PC-9 (cell line): ENCODE measurements at regions not wholly inside any gene's neighbourhood (a gene's known extent, or its start where the extent isn't known, plus 50 kb on each side); places are given as distances from the start of the nearest gene placed in this dataset.

Experiments
- BruUV-seq: library from RNA; stranded (reverse); fragments of 400-500 nt; replicated peaks from 2 replicates; lab custom pipeline; 2021; lab: Mats Ljungman, UMichigan
- CTCF ChIA-PET: fragments of 300-600 bp; sonication (Branson Sonifier 250); formaldehyde crosslinking; loops from one replicate; lab custom pipeline; 2022; ENCODE audit warnings: antibody characterized with exemption; lab: Charles Lee
- POLR2A ChIA-PET: fragments of 300-600 bp; sonication (Branson Sonifier 250); formaldehyde crosslinking; loops from one replicate; lab custom pipeline; 2022; ENCODE audit warnings: antibody characterized with exemption; ENCODE audit not compliant: unreplicated experiment; lab: Charles Lee
- DNase-seq, 2 experiments: peaks; one replicate each; pipeline versions ENCODE4 v3.0.0 to v3.0.0-alpha.2; 2015 to 2022; ENCODE audit warnings: mixed read lengths in 1 of 2
- H2AFZ ChIP-seq: fragments of 200-600 bp; sonication (generic); 2 replicates; pipeline ENCODE4 v1.8.1; 2017; ENCODE audit warnings: antibody characterized with exemption
- H3F3A ChIP-seq: fragments of 200-600 bp; sonication (generic); 2 replicates; pipeline ENCODE4 v1.8.1; 2017; ENCODE audit warnings: antibody characterized with exemption, mild to moderate bottlenecking, low read depth; ENCODE audit not compliant: insufficient read depth
- H3K27ac ChIP-seq: fragments of 200-600 bp; sonication (generic); 2 replicates; pipeline ENCODE4 v1.6.1; 2016; ENCODE audit warnings: mixed run types
- H3K27me3 ChIP-seq: fragments of 200-600 bp; sonication (generic); 2 replicates; pipeline ENCODE4 v1.6.1; 2016; ENCODE audit warnings: low read depth, mixed run types; ENCODE audit not compliant: insufficient read depth
- H3K36me3 ChIP-seq: fragments of 200-600 bp; sonication (generic); 2 replicates; pipeline ENCODE4 v1.6.1; 2016; ENCODE audit warnings: low read depth, mixed run types
- H3K4me1 ChIP-seq: fragments of 200-600 bp; sonication (generic); replicated peaks from 2 replicates; pipeline ENCODE4 v1.6.1; 2016; ENCODE audit warnings: mixed run types; ENCODE audit not compliant: insufficient read depth
- H3K4me2 ChIP-seq: fragments of 200-600 bp; sonication (generic); 2 replicates; pipeline ENCODE4 v1.6.1; 2017; ENCODE audit warnings: mixed run types
- H3K4me3 ChIP-seq: fragments of 200-600 bp; sonication (generic); 2 replicates; pipeline ENCODE4 v1.6.1; 2016; ENCODE audit warnings: mixed run types
- H3K79me2 ChIP-seq: fragments of 200-600 bp; sonication (generic); 2 replicates; pipeline ENCODE4 v1.6.1; 2017; ENCODE audit warnings: low read depth, mixed run types
- H3K9me2 ChIP-seq: fragments of 200-600 bp; sonication (generic); 2 replicates; pipeline ENCODE4 v1.8.1; 2017; ENCODE audit warnings: mild to moderate bottlenecking; ENCODE audit not compliant: insufficient read depth
- H3K9me3 ChIP-seq: fragments of 200-600 bp; sonication (generic); 2 replicates; pipeline ENCODE4 v1.8.1; 2016; ENCODE audit warnings: low read depth; ENCODE audit not compliant: insufficient read depth
- H4K20me1 ChIP-seq: fragments of 200-600 bp; sonication (generic); 2 replicates; pipeline ENCODE4 v1.8.1; 2017; ENCODE audit not compliant: insufficient read depth
- EZH2 ChIP-seq: fragments of 200-600 bp; sonication (generic); IDR thresholded peaks from 2 replicates; pipeline ENCODE4 v1.8.0; 2017; ENCODE audit warnings: antibody characterized with exemption, low read depth
- intact Hi-C: fragments of 100-400 bp; cut with micrococcal nuclease; formaldehyde crosslinking; loops from one replicate; pipeline ENCODE4 v1.10.0; 2022; ENCODE audit not compliant: unreplicated experiment
- TF ChIP-seq, protein P1 (sequence below): fragments of 200-600 bp; sonication (generic); conservative IDR thresholded peaks from 2 replicates; pipeline ENCODE4 v1.6.1; 2017; ENCODE audit warnings: mixed run types, antibody characterized with exemption, mild to moderate bottlenecking, moderate library complexity

DNA sequence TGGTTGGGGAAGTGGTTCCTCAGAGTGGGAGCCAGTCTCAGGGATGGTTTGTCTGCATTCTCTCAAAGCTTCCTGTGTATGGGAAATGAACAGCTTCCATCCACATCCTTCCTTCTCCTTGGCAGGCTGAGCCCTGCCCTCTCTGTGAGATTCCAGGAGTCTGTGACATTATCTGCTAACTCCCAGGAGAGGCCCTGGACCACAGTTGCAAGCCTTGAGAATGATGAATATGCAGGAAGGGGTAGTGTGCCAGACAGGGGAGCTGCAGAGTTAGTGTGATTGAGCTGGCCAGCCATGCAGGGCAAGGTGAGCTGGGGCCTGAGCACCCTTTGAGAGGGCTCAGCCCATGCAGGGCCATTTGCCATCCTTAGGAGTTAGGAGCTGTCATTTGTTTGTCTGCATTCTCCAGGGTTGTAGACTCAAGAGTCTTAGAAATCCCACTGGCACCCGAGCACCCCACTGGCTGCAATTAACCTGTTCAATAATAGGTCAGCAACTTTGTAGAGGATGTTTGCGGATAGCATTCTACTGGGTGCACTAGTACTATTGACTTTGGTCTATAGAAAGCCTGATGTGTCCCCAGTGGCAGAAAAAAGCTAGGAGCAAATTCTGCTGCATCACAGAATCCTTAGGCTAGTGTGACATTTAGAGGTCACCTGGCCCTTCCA, 299.0 kb upstream of the CADM1 start:
- Histone ChIP-seq H3K79me2 (no peaks in the 10 kb centered on the region), H2AFZ (no peak overlapping the region), H3K27me3 (peaks cover 38% of the 10 kb centered on the region; the same call in 1 of the 2 replicates), H3K9me2 (no peaks in the 10 kb centered on the region), H3F3A (no peaks in the 10 kb centered on the region), H3K27ac (no peak overlapping the region), H3K4me3 (no peak overlapping the region), H3K4me1 (no peaks in the 10 kb centered on the region), H3K9me3 (no peaks in the 10 kb centered on the region), H4K20me1 (no peaks in the 10 kb centered on the region), H3K36me3 (no peaks in the 10 kb centered on the region), H3K4me2 (no peak overlapping the region)
- BruUV-seq: no TSS peak
- ChIA-PET CTCF (no interaction called here), POLR2A (no interaction called here)
- no peak for TF ChIP-seq EZH2
- TF ChIP-seq, protein P1, sequence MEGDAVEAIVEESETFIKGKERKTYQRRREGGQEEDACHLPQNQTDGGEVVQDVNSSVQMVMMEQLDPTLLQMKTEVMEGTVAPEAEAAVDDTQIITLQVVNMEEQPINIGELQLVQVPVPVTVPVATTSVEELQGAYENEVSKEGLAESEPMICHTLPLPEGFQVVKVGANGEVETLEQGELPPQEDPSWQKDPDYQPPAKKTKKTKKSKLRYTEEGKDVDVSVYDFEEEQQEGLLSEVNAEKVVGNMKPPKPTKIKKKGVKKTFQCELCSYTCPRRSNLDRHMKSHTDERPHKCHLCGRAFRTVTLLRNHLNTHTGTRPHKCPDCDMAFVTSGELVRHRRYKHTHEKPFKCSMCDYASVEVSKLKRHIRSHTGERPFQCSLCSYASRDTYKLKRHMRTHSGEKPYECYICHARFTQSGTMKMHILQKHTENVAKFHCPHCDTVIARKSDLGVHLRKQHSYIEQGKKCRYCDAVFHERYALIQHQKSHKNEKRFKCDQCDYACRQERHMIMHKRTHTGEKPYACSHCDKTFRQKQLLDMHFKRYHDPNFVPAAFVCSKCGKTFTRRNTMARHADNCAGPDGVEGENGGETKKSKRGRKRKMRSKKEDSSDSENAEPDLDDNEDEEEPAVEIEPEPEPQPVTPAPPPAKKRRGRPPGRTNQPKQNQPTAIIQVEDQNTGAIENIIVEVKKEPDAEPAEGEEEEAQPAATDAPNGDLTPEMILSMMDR: no peak
- no peak for DNase-seq
- intact Hi-C loops: no loop called here

- no peak for DNase-seq
- ChIA-PET POLR2A (no interaction called here), CTCF (no interaction called here)
- H3K36me3 ChIP-seq: no peaks in the 10 kb centered on the region
- no peaks in the 10 kb centered on the region for H3K79me2 ChIP-seq
- H3K4me1 ChIP-seq: no peaks in the 10 kb centered on the region
- no peak overlapping the region for H3K4me3 ChIP-seq
- no peaks in the 10 kb centered on the region for H4K20me1 ChIP-seq
- no peaks in the 10 kb centered on the region for H3F3A ChIP-seq
- H3K9me3 ChIP-seq: no peaks in the 10 kb centered on the region
- H3K27me3 ChIP-seq: peaks cover 38% of the 10 kb centered on the region; the same call in 1 of the 2 replicates
- no peak overlapping the region for H3K27ac ChIP-seq
- no peaks in the 10 kb centered on the region for H3K9me2 ChIP-seq
- intact Hi-C loops: no loop called here
- no peak for TF ChIP-seq EZH2
- TF ChIP-seq, protein P1: no peak
- no peak overlapping the region for H3K4me2 ChIP-seq
- no TSS peak for BruUV-seq
- no peak overlapping the region for H2AFZ ChIP-seq
Measured at GRCh38 chr11:115802641-115803040, 298.4 kb upstream of the CADM1 start.

GRCh38 chr11:115792903-115793302, 288.7 kb upstream of the CADM1 start:
- H3K36me3 ChIP-seq: no peaks in the 10 kb centered on the region
- ChIA-PET POLR2A (no interaction called here), CTCF (no interaction called here)
- intact Hi-C loops: no loop called here
- BruUV-seq: no TSS peak
- peaks cover 20% of the 10 kb centered on the region for H3K27me3 ChIP-seq
- H3K79me2 ChIP-seq: no peaks in the 10 kb centered on the region
- no peaks in the 10 kb centered on the region for H3K9me3 ChIP-seq
- no peak overlapping the region for H3K4me2 ChIP-seq
- no peak for DNase-seq
- no peaks in the 10 kb centered on the region for H3F3A ChIP-seq
- H3K9me2 ChIP-seq: no peaks in the 10 kb centered on the region
- H3K4me1 ChIP-seq: no peaks in the 10 kb centered on the region
- H4K20me1 ChIP-seq: no peaks in the 10 kb centered on the region
- no peak overlapping the region for H2AFZ ChIP-seq
- no peak overlapping the region for H3K4me3 ChIP-seq
- no peak overlapping the region for H3K27ac ChIP-seq
- TF ChIP-seq, protein P1: no peak
- no peak for TF ChIP-seq EZH2
